Endothelial cell (in vitro differentiated cells): ENCODE measurements at regions not wholly inside any gene's neighbourhood (a gene's known extent, or its start where the extent isn't known, plus 50 kb on each side); places are given as distances from the start of the nearest gene placed in this dataset.

Source experiments
- DNase-seq: peaks from one replicate; pipeline ENCODE4 v3.0.0; 2021; ENCODE audit warnings: low spot score
- H3K27ac Mint-ChIP-seq: one replicate; pipeline ENCODE4 v1.8.0; 2021; ENCODE audit warnings: mixed read lengths, inconsistent platforms; ENCODE audit not compliant: unreplicated experiment
- H3K27me3 Mint-ChIP-seq: one replicate; pipeline ENCODE4 v1.8.0; 2021; ENCODE audit warnings: mild to moderate bottlenecking, moderate library complexity, mixed read lengths, inconsistent platforms; ENCODE audit not compliant: unreplicated experiment
- H3K36me3 Mint-ChIP-seq: one replicate; pipeline ENCODE4 v1.8.0; 2021; ENCODE audit warnings: mild to moderate bottlenecking, low read depth, mixed read lengths, inconsistent platforms; ENCODE audit not compliant: unreplicated experiment
- H3K4me1 Mint-ChIP-seq: one replicate; pipeline ENCODE4 v1.8.0; 2021; ENCODE audit warnings: mild to moderate bottlenecking, mixed read lengths, inconsistent platforms; ENCODE audit not compliant: unreplicated experiment
- H3K4me3 Mint-ChIP-seq: one replicate; pipeline ENCODE4 v1.8.0; 2021; ENCODE audit warnings: mild to moderate bottlenecking, mixed read lengths, inconsistent platforms; ENCODE audit not compliant: unreplicated experiment
- H3K9me3 Mint-ChIP-seq: one replicate; pipeline ENCODE4 v1.8.0; 2021; ENCODE audit warnings: mixed read lengths, inconsistent platforms; ENCODE audit not compliant: unreplicated experiment
- TF ChIP-seq, protein P1 (sequence below): fragments of 200-600 bp; sonication (generic); IDR thresholded peaks from one replicate; pipeline ENCODE4 v1.5.0; 2021; ENCODE audit warnings: antibody characterized with exemption; ENCODE audit not compliant: unreplicated experiment

DNA sequence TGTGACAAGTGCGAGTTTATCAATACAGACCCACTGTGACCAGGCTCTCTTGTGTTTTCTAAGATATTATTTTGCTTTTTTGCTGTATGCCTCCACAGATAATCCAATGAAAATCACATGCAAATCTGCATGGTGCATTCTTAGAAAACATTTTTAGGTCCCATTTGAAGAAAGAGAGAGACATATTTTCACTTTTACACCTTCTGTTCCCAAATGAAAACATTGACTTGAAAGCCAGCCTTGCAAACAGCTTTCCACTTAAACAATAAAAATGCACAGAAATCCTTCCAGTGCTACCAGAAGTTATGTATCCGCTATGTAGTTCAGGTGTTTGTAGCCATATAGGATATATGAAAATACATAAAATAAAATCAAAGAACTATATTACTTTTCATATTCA lies 618.0 kb downstream of the CDH26 start:
- H3K4me3 Mint-ChIP-seq = no peak overlapping the region
- TF ChIP-seq, protein P1, sequence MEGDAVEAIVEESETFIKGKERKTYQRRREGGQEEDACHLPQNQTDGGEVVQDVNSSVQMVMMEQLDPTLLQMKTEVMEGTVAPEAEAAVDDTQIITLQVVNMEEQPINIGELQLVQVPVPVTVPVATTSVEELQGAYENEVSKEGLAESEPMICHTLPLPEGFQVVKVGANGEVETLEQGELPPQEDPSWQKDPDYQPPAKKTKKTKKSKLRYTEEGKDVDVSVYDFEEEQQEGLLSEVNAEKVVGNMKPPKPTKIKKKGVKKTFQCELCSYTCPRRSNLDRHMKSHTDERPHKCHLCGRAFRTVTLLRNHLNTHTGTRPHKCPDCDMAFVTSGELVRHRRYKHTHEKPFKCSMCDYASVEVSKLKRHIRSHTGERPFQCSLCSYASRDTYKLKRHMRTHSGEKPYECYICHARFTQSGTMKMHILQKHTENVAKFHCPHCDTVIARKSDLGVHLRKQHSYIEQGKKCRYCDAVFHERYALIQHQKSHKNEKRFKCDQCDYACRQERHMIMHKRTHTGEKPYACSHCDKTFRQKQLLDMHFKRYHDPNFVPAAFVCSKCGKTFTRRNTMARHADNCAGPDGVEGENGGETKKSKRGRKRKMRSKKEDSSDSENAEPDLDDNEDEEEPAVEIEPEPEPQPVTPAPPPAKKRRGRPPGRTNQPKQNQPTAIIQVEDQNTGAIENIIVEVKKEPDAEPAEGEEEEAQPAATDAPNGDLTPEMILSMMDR = no peak
- DNase-seq = no peak
- no peak overlapping the region for H3K27ac Mint-ChIP-seq
- H3K9me3 Mint-ChIP-seq = no peaks in the 10 kb centered on the region
- no peaks in the 10 kb centered on the region for H3K27me3 Mint-ChIP-seq
- no peaks in the 10 kb centered on the region for H3K36me3 Mint-ChIP-seq
- no peaks in the 10 kb centered on the region for H3K4me1 Mint-ChIP-seq

DNA sequence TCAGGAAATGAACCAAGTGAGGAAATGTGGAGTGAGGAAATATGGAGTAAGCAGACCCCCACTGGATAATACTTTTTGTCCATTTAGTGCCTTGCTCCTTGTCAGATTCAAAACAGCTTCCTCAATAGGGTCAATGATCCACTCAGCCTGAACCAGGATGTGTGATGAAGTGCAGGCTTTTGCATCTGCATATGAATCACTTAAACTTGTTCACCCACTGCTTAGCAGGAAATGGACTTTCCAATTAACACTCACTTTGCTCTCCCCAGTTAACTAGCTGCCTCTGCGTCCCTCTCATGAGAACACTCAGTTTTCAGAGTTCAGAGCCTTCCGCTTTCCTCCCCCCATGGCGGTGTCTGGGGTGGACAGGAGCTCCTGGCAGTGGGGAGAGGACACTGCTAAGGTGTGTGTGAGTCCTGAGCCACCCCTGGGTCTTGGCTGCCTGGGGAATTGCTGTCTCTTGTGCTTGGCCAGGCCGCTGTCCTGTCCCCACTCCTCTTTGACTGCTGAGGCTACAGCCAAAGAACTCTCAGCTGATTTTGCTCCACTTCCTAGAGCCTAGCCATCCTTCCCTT lies 621.8 kb downstream of the CDH26 start:
- TF ChIP-seq, protein P1 = no peak
- H3K4me1 Mint-ChIP-seq = no peaks in the 10 kb centered on the region
- H3K4me3 Mint-ChIP-seq = no peak overlapping the region
- H3K36me3 Mint-ChIP-seq = no peaks in the 10 kb centered on the region
- H3K27me3 Mint-ChIP-seq = no peaks in the 10 kb centered on the region
- no peak overlapping the region for H3K27ac Mint-ChIP-seq
- H3K9me3 Mint-ChIP-seq = no peaks in the 10 kb centered on the region
- no peak for DNase-seq

DNA sequence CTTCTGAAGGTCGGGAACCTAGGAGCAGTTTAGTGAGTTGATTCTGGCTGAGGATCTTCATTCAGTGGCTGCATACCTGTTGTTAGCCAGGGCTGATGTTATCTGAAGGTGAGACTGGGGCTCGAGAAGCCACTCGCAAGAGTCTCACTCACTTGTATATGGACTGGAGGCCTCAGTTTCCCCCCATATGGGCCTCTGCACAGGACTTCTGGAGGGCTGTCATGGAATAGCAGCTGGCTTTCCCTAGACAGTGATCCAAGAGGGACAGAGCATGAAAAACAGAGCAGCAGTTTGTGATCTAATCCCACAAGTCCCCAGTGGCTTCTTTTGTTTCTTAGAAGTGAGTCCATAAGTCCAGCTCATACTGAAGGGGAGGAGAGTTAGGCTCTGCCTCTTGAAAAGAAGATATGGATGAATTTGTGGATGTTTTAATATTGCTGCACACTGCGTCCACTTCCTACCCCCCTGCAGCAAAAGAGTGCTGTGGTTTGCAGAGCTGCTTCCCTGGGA lies 623.4 kb downstream of the CDH26 start:
- TF ChIP-seq, protein P1 = no peak
- no peaks in the 10 kb centered on the region for H3K36me3 Mint-ChIP-seq
- H3K27me3 Mint-ChIP-seq = no peaks in the 10 kb centered on the region
- H3K9me3 Mint-ChIP-seq = no peaks in the 10 kb centered on the region
- H3K4me1 Mint-ChIP-seq = no peaks in the 10 kb centered on the region
- no peak overlapping the region for H3K4me3 Mint-ChIP-seq
- DNase-seq = no peak
- no peak overlapping the region for H3K27ac Mint-ChIP-seq

DNA sequence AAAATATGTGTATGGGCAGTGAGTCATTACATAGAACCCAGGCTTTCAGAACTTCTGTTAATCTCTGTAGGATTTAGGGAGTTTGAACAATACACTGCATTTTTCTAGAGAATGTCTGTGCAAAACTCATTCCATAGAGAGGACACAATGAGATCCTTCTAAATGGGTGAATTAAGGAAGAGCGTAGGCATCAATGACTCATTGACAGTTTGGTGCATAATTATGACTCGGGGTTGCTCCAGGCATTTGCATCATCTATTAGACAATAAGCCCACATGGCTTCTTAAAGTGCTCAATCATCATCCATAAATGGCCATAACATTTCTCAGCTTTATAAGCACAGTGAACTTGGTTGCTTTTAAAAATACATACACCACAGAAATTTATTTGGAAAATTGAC lies 625.5 kb downstream of the CDH26 start:
- no peak overlapping the region for H3K27ac Mint-ChIP-seq
- no peaks in the 10 kb centered on the region for H3K36me3 Mint-ChIP-seq
- H3K4me1 Mint-ChIP-seq = no peaks in the 10 kb centered on the region
- no peak overlapping the region for H3K4me3 Mint-ChIP-seq
- no peak for DNase-seq
- H3K9me3 Mint-ChIP-seq = no peaks in the 10 kb centered on the region
- TF ChIP-seq, protein P1 = no peak
- no peaks in the 10 kb centered on the region for H3K27me3 Mint-ChIP-seq

DNA sequence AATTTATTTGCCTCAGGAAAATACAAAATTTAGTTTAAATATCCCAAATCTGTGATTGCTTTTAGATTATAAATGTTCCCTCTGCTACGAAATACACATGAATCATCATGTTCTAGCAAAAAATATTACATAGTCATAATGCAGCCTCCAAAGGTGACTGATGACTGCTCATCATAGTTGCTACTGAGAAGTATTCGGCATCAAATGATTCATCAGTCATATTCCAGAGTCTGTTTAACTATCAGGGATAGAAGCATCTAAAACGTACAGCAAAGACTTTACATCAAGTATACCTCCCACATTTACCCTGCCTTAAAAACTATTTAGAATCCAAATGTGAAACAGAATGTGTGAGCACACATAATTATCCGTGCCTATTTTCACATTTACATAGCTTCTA lies 626.0 kb downstream of the CDH26 start:
- Mint-ChIP-seq H3K9me3 (no peaks in the 10 kb centered on the region), H3K27me3 (no peaks in the 10 kb centered on the region)
- TF ChIP-seq, protein P1 = no peak

More for the DNA sequence above, 626.0 kb downstream of the CDH26 start:
- DNase-seq = no peak
- no peaks in the 10 kb centered on the region for H3K36me3 Mint-ChIP-seq
- no peaks in the 10 kb centered on the region for H3K4me1 Mint-ChIP-seq
- H3K4me3 Mint-ChIP-seq = no peak overlapping the region
- no peak overlapping the region for H3K27ac Mint-ChIP-seq
